ENCODE measurements at regions not wholly inside any gene's neighbourhood (a gene's known extent, or its start where the extent isn't known, plus 50 kb on each side); places are given as distances from the start of the nearest gene placed in this dataset.

DNA sequence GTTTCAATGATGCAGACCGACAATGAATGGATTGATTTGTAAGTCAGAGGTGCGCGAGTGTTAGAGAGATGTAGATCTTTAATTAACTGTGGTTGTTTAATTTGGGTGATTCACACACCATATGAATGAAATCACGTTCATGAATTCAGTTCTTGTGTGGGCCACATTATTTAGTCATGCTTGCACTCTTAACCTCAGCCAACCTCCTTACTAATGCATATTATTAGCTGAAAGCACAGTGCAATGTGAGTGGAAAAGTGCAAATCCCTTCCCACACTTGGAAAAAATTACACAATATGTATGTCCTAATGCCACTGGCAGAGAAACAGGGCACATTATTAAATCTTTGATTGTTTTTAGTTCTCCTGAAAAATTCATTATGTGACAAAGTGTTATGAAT is 512.5 kb downstream of the BCKDHB start:
- Histone ChIP-seq H4K20me1 (ENCODE audit: insufficient read depth) (no peaks in the 10 kb centered on the region), H3K9me3 (ENCODE audit: low read length) (no peaks in the 10 kb centered on the region), H3K4me2 (ENCODE audit: low read length) (no peak overlapping the region), H3K27me3 (ENCODE audit: insufficient read depth, low read depth, low read length) (no peaks in the 10 kb centered on the region), H3K9me2 (ENCODE audit: insufficient read depth, low read length) (no peaks in the 10 kb centered on the region), H3K36me3 (ENCODE audit: insufficient read depth, low read length) (no peaks in the 10 kb centered on the region), H2AFZ (ENCODE audit: low read depth, low read length) (no peak overlapping the region), H3F3A (ENCODE audit: insufficient read depth, low read length, poor library complexity, severe bottlenecking) (no peaks in the 10 kb centered on the region), H3K4me3 (ENCODE audit: low read length) (no peak overlapping the region), H3K9ac (ENCODE audit: low read length) (no peak overlapping the region), H3K79me2 (replicated peaks; ENCODE audit: insufficient read depth, low read length) (no peaks in the 10 kb centered on the region), H3K27ac (ENCODE audit: low read length) (no peak overlapping the region)
- TF ChIP-seq RAD21 (conservative IDR thresholded peaks at IDR 0.05) = no peak
- no peak for TF ChIP-seq CTCF (IDR thresholded peaks at IDR 0.05; ENCODE audit: poor library complexity, severe bottlenecking)
- TF ChIP-seq SMC3 (conservative IDR thresholded peaks at IDR 0.05; ENCODE audit: poor library complexity) = no peak
- TF ChIP-seq POLR2AphosphoS5 (IDR thresholded peaks at IDR 0.05) = no peak
- no peak for TF ChIP-seq TAF1 (IDR thresholded peaks at IDR 0.05; ENCODE audit: low read depth)
- TF ChIP-seq, protein P1, sequence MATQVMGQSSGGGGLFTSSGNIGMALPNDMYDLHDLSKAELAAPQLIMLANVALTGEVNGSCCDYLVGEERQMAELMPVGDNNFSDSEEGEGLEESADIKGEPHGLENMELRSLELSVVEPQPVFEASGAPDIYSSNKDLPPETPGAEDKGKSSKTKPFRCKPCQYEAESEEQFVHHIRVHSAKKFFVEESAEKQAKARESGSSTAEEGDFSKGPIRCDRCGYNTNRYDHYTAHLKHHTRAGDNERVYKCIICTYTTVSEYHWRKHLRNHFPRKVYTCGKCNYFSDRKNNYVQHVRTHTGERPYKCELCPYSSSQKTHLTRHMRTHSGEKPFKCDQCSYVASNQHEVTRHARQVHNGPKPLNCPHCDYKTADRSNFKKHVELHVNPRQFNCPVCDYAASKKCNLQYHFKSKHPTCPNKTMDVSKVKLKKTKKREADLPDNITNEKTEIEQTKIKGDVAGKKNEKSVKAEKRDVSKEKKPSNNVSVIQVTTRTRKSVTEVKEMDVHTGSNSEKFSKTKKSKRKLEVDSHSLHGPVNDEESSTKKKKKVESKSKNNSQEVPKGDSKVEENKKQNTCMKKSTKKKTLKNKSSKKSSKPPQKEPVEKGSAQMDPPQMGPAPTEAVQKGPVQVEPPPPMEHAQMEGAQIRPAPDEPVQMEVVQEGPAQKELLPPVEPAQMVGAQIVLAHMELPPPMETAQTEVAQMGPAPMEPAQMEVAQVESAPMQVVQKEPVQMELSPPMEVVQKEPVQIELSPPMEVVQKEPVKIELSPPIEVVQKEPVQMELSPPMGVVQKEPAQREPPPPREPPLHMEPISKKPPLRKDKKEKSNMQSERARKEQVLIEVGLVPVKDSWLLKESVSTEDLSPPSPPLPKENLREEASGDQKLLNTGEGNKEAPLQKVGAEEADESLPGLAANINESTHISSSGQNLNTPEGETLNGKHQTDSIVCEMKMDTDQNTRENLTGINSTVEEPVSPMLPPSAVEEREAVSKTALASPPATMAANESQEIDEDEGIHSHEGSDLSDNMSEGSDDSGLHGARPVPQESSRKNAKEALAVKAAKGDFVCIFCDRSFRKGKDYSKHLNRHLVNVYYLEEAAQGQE (IDR thresholded peaks at IDR 0.05; ENCODE audit: borderline replicate concordance) = no peak
- no peak for TF ChIP-seq MXI1 (conservative IDR thresholded peaks at IDR 0.05; ENCODE audit: poor library complexity, severe bottlenecking)
- TF ChIP-seq EZH2 (IDR thresholded peaks at IDR 0.05; ENCODE audit: borderline replicate concordance, insufficient read depth, low read length, poor library complexity, severe bottlenecking) = no peak
- no peak for TF ChIP-seq EP300 (conservative IDR thresholded peaks at IDR 0.05; ENCODE audit: poor library complexity, severe bottlenecking)

DNA sequence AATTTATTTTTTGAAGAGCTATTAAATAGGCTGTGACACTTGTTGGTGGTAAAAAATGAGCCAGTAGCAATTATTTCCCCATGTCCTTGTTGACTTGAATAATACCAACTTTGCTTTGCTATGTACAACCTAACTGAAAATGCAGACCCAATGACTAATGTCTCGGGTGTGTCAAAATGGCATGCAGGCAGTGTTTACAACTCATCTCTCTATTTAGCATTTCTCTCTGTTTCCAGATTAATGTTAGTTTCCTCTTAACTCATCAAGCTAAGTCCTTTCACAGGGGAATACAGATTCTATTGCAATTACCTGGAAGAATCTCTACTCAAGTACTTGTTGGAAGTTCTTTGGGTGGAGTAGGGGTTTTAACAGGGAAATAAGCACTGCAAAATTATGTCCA is 504.4 kb downstream of the BCKDHB start:
- TF ChIP-seq SMC3 (conservative IDR thresholded peaks at IDR 0.05; ENCODE audit: poor library complexity) (no peak), EP300 (conservative IDR thresholded peaks at IDR 0.05; ENCODE audit: poor library complexity, severe bottlenecking) (no peak), EZH2 (IDR thresholded peaks at IDR 0.05; ENCODE audit: borderline replicate concordance, insufficient read depth, low read length, poor library complexity, severe bottlenecking) (no peak), RAD21 (conservative IDR thresholded peaks at IDR 0.05) (no peak), CTCF (IDR thresholded peaks at IDR 0.05; ENCODE audit: poor library complexity, severe bottlenecking) (no peak), POLR2AphosphoS5 (IDR thresholded peaks at IDR 0.05) (no peak), MXI1 (conservative IDR thresholded peaks at IDR 0.05; ENCODE audit: poor library complexity, severe bottlenecking) (no peak), TAF1 (IDR thresholded peaks at IDR 0.05; ENCODE audit: low read depth) (no peak)
- TF ChIP-seq, protein P1 (IDR thresholded peaks at IDR 0.05; ENCODE audit: borderline replicate concordance) = no peak
- H3K4me2 ChIP-seq (ENCODE audit: low read length) = no peak overlapping the region
- H3K79me2 ChIP-seq (replicated peaks; ENCODE audit: insufficient read depth, low read length) = no peaks in the 10 kb centered on the region
- H3K9me3 ChIP-seq (ENCODE audit: low read length) = no peaks in the 10 kb centered on the region
- H3K9me2 ChIP-seq (ENCODE audit: insufficient read depth, low read length) = no peaks in the 10 kb centered on the region
- H3K27me3 ChIP-seq (ENCODE audit: insufficient read depth, low read depth, low read length) = no peaks in the 10 kb centered on the region
- H2AFZ ChIP-seq (ENCODE audit: low read depth, low read length) = no peak overlapping the region
- H3F3A ChIP-seq (ENCODE audit: insufficient read depth, low read length, poor library complexity, severe bottlenecking) = no peaks in the 10 kb centered on the region
- no peaks in the 10 kb centered on the region for H4K20me1 ChIP-seq (ENCODE audit: insufficient read depth)
- H3K9ac ChIP-seq (ENCODE audit: low read length) = no peak overlapping the region
- no peak overlapping the region for H3K27ac ChIP-seq (ENCODE audit: low read length)
- no peak overlapping the region for H3K4me3 ChIP-seq (ENCODE audit: low read length)
- H3K36me3 ChIP-seq (ENCODE audit: insufficient read depth, low read length) = no peaks in the 10 kb centered on the region
